SU-DHL-6 (cell line): ENCODE measurements at regions not wholly inside any gene's neighbourhood (a gene's known extent, or its start where the extent isn't known, plus 50 kb on each side); places are given as distances from the start of the nearest gene placed in this dataset.

Experiments
- H2AFZ ChIP-seq: fragments of 200-600 bp; sonication (generic); 2 replicates; pipeline ENCODE4 v1.6.1; 2014; ENCODE audit warnings: low read depth, mild to moderate bottlenecking, moderate library complexity, mixed read lengths, antibody characterized with exemption, low read length; ENCODE audit not compliant: severe bottlenecking
- H3F3A ChIP-seq: fragments of 200-600 bp; shearing (Covaris generic); 2 replicates; pipeline ENCODE4 v1.6.0; 2016; ENCODE audit warnings: antibody characterized with exemption, mild to moderate bottlenecking; ENCODE audit not compliant: insufficient read depth
- H3K27ac ChIP-seq: fragments of 200-600 bp; sonication (generic); 2 replicates; pipeline ENCODE4 v1.5.1; 2016; ENCODE audit warnings: low read depth, mild to moderate bottlenecking, low read length, moderate library complexity, mixed read lengths
- H3K27me3 ChIP-seq: fragments of 200-600 bp; sonication (generic), shearing (Covaris generic); 2 replicates; pipeline ENCODE4 v1.6.0; 2014; ENCODE audit warnings: mild to moderate bottlenecking, low read length
- H3K36me3 ChIP-seq: fragments of 200-600 bp; sonication (generic); 2 replicates; pipeline ENCODE4 v1.6.1; 2014; ENCODE audit warnings: mild to moderate bottlenecking, low read length, mixed read lengths
- H3K4me2 ChIP-seq: fragments of 300-600, 200-600 bp; shearing (Covaris generic), sonication (generic); 2 replicates; pipeline ENCODE4 v1.6.0; 2014; ENCODE audit warnings: low read length, low read depth, mild to moderate bottlenecking; ENCODE audit not compliant: poor library complexity, severe bottlenecking
- H3K4me3 ChIP-seq: fragments of 200-600 bp; sonication (generic); 2 replicates; pipeline ENCODE4 v1.5.1; 2014; ENCODE audit warnings: antibody characterized with exemption, low read length, mild to moderate bottlenecking, mixed read lengths; ENCODE audit not compliant: insufficient read depth, poor library complexity, severe bottlenecking
- H3K79me2 ChIP-seq: fragments of 200-600 bp; sonication (generic); 2 replicates; pipeline ENCODE4 v1.6.1; 2014; ENCODE audit warnings: mild to moderate bottlenecking, low read length, moderate library complexity; ENCODE audit not compliant: insufficient read depth
- H3K9ac ChIP-seq: fragments of 200-600 bp; sonication (generic); 2 replicates; pipeline ENCODE4 v1.7.0; 2014; ENCODE audit warnings: mild to moderate bottlenecking, low read length
- H3K9me2 ChIP-seq: fragments of 200-600 bp; sonication (generic); replicated peaks from 2 replicates; pipeline ENCODE4 v1.6.1; 2014; ENCODE audit warnings: low read length; ENCODE audit not compliant: insufficient read depth
- H3K9me3 ChIP-seq: fragments of 200-600 bp; sonication (generic); 2 replicates; pipeline ENCODE4 v1.6.1; 2014; ENCODE audit warnings: low read length, mixed read lengths; ENCODE audit not compliant: insufficient read depth
- H4K20me1 ChIP-seq: fragments of 200-600 bp; sonication (generic); 2 replicates; pipeline ENCODE4 v1.6.1; 2014; ENCODE audit warnings: low read depth, mild to moderate bottlenecking, antibody characterized with exemption, low read length, moderate library complexity, mixed read lengths
- CTCF ChIP-seq: fragments of 200-600 bp; sonication (generic); IDR thresholded peaks from one replicate; pipeline ENCODE4 v1.5.1; 2017; ENCODE audit warnings: antibody characterized with exemption, mild to moderate bottlenecking, low read length, moderate library complexity; ENCODE audit not compliant: insufficient read depth, poor library complexity, severe bottlenecking
- EZH2phosphoT487 ChIP-seq: fragments of 200-600 bp; sonication (generic), shearing (Covaris generic); conservative IDR thresholded peaks from 2 replicates; pipeline ENCODE4 v1.6.1; 2018; ENCODE audit warnings: mild to moderate bottlenecking, antibody characterized with exemption, low read length, moderate library complexity, mixed read lengths

- H3K4me2 ChIP-seq: no peak overlapping the region
- no peak overlapping the region for H3K27ac ChIP-seq
- H3K4me3 ChIP-seq: no peak overlapping the region
- H3K9ac ChIP-seq: no peak overlapping the region
- no peak for TF ChIP-seq CTCF
- no peak overlapping the region for H2AFZ ChIP-seq
- no peaks in the 10 kb centered on the region for H3K9me2 ChIP-seq
- H3K36me3 ChIP-seq: no peaks in the 10 kb centered on the region
- H3K79me2 ChIP-seq: no peaks in the 10 kb centered on the region
- no peaks in the 10 kb centered on the region for H4K20me1 ChIP-seq
- H3K9me3 ChIP-seq: no peaks in the 10 kb centered on the region
- H3K27me3 ChIP-seq: no peaks in the 10 kb centered on the region
- no peaks in the 10 kb centered on the region for H3F3A ChIP-seq
Measured at GRCh38 chr12:13769273-13769672, 212.1 kb downstream of the GRIN2B start.

DNA sequence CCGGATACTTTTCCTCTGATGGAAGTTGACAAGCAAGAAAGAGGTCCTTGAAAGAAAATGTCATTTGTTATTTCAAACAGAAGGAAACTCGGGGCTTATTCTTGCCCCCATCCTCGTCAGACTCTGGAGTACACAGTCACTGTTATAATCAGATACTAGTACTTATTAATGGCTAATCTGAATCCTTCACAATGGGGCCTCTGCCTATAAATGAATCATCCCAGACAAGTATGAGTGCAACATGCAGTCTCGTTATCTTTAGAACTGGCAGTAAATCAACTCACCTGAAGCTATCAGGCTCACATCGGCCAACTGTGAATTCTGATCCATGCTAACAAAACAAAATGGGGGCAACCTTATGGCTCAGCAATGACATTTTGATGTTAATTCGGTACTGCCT is 216.7 kb downstream of the GRIN2B start:
- H3K27ac ChIP-seq: no peak overlapping the region
- no peaks in the 10 kb centered on the region for H3K9me2 ChIP-seq
- no peaks in the 10 kb centered on the region for H3K79me2 ChIP-seq
- H3K4me2 ChIP-seq: no peak overlapping the region
- H3K9ac ChIP-seq: no peak overlapping the region
- H3F3A ChIP-seq: no peaks in the 10 kb centered on the region
- H4K20me1 ChIP-seq: no peaks in the 10 kb centered on the region
- no peaks in the 10 kb centered on the region for H3K9me3 ChIP-seq
- H3K4me3 ChIP-seq: no peak overlapping the region
- no peaks in the 10 kb centered on the region for H3K27me3 ChIP-seq
- H2AFZ ChIP-seq: no peak overlapping the region
- TF ChIP-seq CTCF: no peak
- TF ChIP-seq EZH2phosphoT487: no peak
- H3K36me3 ChIP-seq: no peaks in the 10 kb centered on the region

GRCh38 chr12:13749389-13749788 is 232.0 kb downstream of the GRIN2B start:
- no peaks in the 10 kb centered on the region for H3K9me3 ChIP-seq
- no peaks in the 10 kb centered on the region for H3K36me3 ChIP-seq
- no peaks in the 10 kb centered on the region for H3K9me2 ChIP-seq
- H3F3A ChIP-seq: no peaks in the 10 kb centered on the region
- no peak overlapping the region for H3K27ac ChIP-seq
- no peaks in the 10 kb centered on the region for H4K20me1 ChIP-seq
- H3K79me2 ChIP-seq: no peaks in the 10 kb centered on the region
- H3K27me3 ChIP-seq: no peaks in the 10 kb centered on the region
- no peak overlapping the region for H3K4me2 ChIP-seq
- H3K9ac ChIP-seq: no peak overlapping the region
- H3K4me3 ChIP-seq: no peak overlapping the region
- TF ChIP-seq CTCF: no peak
- no peak for TF ChIP-seq EZH2phosphoT487
- H2AFZ ChIP-seq: no peak overlapping the region
